ENCODE measurements at regions not wholly inside any gene's neighbourhood (a gene's known extent, or its start where the extent isn't known, plus 50 kb on each side); places are given as distances from the start of the nearest gene placed in this dataset.
"Not testable (repeated sequence)": the region's sequence is repeated elsewhere in the genome, so short reads cannot be mapped to it uniquely, and the experiment has no call there.

DNA sequence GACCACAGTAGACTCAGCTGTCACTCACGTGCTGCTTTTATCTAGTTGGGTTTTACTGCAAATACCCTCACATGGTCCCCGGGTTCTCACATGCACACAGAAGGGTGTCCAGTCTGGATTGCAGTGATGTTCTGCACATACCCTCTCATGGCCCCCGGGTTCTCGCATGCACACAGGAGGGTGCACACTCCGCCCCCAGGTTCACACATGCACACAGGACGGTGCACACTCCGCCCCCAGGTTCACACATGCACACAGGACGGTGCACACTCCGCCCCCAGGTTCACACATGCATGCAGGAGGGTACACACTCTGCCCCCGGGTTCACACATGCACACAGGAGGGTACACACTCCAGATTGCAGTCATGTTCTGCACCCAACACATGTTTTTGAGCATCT is 224.3 kb downstream of the ERMARD start:
- peaks cover 12% of the 10 kb centered on the region for H3K27me3 Mint-ChIP-seq
- no peaks in the 10 kb centered on the region for H3K9me3 Mint-ChIP-seq
- no peak overlapping the region for H3K4me3 Mint-ChIP-seq
- no peak overlapping the region for H3K27ac Mint-ChIP-seq
- peaks cover 3% of the 10 kb centered on the region for H3K4me1 Mint-ChIP-seq (ENCODE audit: low read depth)
- H3K36me3 Mint-ChIP-seq (ENCODE audit: low read depth), result no peaks in the 10 kb centered on the region

DNA sequence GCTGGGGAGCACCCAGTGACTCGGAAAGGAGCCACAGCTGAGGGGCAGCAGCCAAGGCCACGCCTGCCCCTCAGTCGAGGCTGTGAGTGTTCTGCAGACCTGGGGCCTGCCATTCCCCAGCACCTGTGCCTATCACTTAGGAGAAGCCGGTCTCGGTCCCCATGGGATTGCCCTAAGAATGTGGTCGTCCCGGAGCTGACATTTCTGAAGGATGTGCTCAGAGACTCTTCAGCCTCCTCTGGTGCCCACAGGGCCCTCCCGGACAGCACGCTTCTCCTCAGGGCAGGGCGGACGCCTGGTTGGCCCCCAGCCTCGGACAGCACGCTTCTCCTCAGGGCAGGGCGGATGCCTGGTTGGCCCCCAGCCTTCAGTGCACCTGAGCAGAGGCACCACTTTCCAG is 223.9 kb downstream of the ERMARD start:
- H3K4me3 Mint-ChIP-seq, result no peak overlapping the region

DNA sequence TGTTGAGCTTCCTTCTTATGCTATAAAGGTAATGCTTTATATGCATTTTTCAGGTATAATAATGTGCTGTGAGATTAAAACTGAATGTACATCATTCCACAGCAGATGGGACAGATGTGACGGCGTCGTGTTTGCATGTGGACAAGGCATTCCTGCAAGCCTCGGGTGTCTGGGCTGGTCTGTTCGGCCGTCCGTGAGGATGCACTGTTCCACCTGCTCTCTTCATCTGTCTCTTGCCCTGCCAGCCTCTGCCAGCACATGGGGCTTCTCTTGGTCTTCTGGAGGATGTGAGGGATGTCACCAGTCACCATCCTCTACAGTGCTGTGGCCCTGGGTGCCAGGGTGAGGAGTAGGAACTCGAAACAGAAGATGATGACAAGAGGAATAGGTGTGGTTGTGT is 223.2 kb downstream of the ERMARD start:
- Mint-ChIP-seq H3K9me3 (no peaks in the 10 kb centered on the region), H3K36me3 (ENCODE audit: low read depth) (no peaks in the 10 kb centered on the region), H3K4me1 (ENCODE audit: low read depth) (peaks cover 3% of the 10 kb centered on the region), H3K4me3 (no peak overlapping the region), H3K27ac (no peak overlapping the region), H3K27me3 (peaks cover 12% of the 10 kb centered on the region)

More for the DNA sequence above, 223.9 kb downstream of the ERMARD start:
- Mint-ChIP-seq H3K9me3 (no peaks in the 10 kb centered on the region), H3K27ac (no peak overlapping the region), H3K27me3 (peaks cover 12% of the 10 kb centered on the region), H3K4me1 (ENCODE audit: low read depth) (peaks cover 3% of the 10 kb centered on the region), H3K36me3 (ENCODE audit: low read depth) (no peaks in the 10 kb centered on the region)

DNA sequence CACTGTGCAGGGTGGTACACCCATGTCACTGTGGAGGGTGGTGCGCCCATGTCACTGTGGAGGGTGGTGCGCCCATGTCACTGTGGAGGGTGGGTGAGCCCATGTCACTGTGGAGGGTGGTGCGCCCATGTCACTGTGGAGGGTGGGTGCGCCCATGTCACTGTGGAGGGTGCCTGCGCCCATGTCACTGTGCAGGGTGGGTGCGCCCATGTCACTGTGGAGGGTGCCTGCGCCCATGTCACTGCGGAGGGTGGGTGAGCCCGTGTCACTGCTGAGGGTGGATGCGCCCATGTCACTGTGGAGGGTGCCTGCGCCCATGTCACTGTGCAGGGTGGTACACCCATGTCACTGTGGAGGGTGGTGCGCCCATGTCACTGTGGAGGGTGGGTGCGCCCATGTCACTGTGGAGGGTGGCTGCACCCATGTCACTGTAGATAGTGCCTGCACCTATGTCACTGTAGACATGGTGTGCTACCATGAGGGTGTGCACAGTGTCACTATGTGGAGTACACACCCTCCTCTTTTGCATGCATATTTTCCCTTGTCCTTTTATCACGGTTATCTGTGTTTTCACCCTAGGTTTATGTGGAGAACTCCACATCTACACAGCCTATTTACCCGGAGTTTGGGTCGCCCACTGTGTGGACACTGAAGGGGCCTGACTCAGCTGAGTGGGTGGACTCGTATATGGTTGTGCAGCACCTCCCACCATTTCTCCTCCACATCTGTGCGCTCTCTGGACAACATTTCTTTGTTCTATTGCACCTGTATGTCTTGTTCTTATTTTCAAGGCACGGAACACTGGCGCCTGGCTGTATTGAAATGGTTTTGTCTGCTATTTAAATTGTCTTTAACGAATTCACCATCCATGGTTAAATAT is 222.4 kb downstream of the ERMARD start:
- not testable (repeated sequence) for H3K4me1 Mint-ChIP-seq (ENCODE audit: low read depth)

DNA sequence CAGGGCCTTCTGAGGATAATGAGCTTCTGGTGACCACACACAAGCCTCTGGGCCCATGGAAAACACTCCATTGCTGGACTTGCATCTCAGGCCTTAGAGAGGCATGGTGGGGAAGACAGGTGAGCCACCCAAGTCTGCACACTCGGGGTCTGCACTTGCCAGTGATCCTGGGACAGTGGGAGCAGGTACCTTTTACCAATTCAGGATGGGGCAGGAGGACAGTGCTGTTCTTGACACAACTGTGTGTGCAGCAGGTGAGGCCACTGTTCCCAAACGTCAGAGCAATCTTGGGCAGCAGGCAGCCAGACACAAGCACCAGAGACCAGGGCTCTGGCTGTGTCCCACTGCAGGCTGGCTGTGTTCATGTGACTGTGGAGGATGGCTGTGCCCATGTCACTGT is 221.3 kb downstream of the ERMARD start:
- Mint-ChIP-seq H3K9me3 (no peaks in the 10 kb centered on the region), H3K4me3 (no peak overlapping the region), H3K4me1 (ENCODE audit: low read depth) (peaks cover 3% of the 10 kb centered on the region), H3K27ac (no peak overlapping the region), H3K27me3 (peaks cover 12% of the 10 kb centered on the region), H3K36me3 (ENCODE audit: low read depth) (no peaks in the 10 kb centered on the region)

More for the DNA sequence above, 222.4 kb downstream of the ERMARD start:
- H3K27ac Mint-ChIP-seq; H3K4me3 Mint-ChIP-seq; H3K9me3 Mint-ChIP-seq; H3K36me3 Mint-ChIP-seq (ENCODE audit: low read depth): not testable (repeated sequence)
- H3K27me3 Mint-ChIP-seq, result peaks cover 12% of the 10 kb centered on the region

DNA sequence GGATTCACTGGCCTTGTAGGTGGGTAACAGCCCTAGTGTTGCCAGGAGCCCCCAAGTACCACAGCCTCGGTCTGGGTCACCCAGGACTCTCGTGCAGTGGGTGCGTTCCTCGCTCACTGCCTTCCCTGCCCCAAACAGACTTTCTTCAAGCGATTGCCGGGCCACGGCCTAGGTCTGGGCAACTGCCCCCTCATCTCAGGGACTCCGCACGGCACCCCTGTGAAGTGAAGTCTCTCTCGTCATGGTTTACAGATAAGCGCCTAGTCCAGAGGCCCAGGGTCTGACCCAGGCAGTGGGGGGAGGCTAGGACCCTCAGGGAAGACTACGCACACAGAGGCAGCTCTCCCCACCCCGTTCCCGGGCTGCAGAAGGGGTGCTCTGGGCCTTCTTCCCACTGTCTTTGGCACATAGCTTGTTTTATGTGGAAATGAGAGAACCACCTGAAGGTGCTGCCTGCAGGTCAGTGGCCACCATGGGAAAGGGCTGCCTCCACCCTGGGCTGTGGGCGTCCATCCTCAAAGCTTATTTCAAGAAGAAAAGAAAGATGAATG is 220.8 kb downstream of the ERMARD start:
- Mint-ChIP-seq H3K4me3 (no peak overlapping the region), H3K4me1 (ENCODE audit: low read depth) (peaks cover 3% of the 10 kb centered on the region), H3K36me3 (ENCODE audit: low read depth) (no peaks in the 10 kb centered on the region), H3K27ac (no peak overlapping the region), H3K9me3 (no peaks in the 10 kb centered on the region), H3K27me3 (peaks cover 8% of the 10 kb centered on the region)

DNA sequence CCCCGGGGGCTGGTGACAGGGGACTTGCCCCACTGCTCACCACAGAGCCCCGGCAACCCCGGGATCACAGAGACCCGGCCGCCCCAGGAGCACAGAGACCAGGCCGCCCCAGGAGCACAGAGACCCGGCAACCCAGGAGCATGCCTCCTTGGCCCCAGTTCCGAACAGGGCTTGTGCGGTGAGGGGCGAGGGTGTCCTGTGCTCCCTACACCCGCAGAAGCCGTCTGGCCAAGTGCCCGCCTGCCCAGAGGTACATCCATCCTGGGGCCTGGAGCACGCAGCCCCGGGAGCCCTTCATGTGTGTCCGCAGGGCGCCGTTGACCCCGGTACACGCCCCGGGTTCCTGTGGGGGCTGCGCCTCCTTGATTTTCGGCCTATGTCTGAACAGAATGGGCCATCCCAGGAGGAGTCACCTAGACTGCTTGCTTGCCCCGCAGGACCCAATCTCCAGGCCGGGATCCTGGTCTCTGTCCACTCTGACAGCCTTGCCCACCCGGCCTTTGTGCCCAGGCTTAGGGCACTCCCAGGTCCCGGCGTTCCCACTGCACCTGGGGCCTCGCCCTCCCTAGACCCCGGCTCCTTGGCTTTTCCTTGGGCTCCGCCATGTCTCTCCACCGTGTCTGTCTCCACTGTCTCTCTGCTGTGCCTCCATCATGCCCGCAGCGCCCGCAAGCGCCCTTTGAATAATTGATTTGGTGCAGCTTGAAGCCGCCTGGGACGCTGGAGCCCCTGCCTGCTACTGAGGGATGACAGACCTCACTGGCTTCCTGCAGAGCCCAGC is 219.8 kb downstream of the ERMARD start:
- Mint-ChIP-seq H3K36me3 (ENCODE audit: low read depth) (no peaks in the 10 kb centered on the region), H3K4me3 (no peak overlapping the region), H3K4me1 (ENCODE audit: low read depth) (no peaks in the 10 kb centered on the region), H3K9me3 (no peaks in the 10 kb centered on the region), H3K27me3 (peaks cover 3% of the 10 kb centered on the region), H3K27ac (no peak overlapping the region)

DNA sequence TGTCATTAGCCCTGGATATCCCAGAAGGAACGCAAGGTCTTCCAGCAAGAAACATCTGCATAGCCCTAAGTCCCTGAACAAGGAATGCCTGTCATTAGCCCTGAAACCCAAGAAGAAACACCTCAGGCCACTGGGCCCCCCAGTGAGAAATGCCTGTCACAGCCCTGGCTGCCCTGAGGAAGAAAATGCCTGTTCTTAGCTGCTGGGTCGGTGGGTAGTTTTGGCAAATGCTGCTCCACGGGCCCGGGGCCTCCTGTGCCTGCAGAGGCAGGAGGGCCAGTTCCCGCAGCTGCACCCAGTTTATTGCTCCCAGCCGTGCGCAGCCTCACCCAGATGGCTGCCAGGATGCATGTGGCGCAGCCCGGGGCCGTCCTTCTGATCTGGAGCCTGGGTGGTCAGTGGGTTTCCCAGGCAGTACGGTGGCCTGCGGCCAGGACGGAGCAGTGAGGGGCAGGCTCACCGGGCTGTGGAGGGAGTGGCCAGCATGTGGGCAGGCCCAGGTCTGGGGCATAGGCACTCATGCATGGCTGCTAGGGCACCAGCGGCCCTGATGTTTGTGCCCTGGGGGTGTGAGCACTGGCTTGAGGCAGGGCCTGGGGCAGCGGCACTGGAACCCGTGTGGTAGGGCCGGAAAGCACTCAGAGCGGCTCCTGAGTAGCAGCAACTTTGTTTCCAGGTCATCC is 219.0 kb downstream of the ERMARD start:
- no peak overlapping the region for H3K4me3 Mint-ChIP-seq
- H3K36me3 Mint-ChIP-seq (ENCODE audit: low read depth), result no peaks in the 10 kb centered on the region
- no peaks in the 10 kb centered on the region for H3K4me1 Mint-ChIP-seq (ENCODE audit: low read depth)
- H3K27ac Mint-ChIP-seq, result no peak overlapping the region
- H3K9me3 Mint-ChIP-seq, result no peaks in the 10 kb centered on the region
- H3K27me3 Mint-ChIP-seq, result peaks cover 3% of the 10 kb centered on the region

DNA sequence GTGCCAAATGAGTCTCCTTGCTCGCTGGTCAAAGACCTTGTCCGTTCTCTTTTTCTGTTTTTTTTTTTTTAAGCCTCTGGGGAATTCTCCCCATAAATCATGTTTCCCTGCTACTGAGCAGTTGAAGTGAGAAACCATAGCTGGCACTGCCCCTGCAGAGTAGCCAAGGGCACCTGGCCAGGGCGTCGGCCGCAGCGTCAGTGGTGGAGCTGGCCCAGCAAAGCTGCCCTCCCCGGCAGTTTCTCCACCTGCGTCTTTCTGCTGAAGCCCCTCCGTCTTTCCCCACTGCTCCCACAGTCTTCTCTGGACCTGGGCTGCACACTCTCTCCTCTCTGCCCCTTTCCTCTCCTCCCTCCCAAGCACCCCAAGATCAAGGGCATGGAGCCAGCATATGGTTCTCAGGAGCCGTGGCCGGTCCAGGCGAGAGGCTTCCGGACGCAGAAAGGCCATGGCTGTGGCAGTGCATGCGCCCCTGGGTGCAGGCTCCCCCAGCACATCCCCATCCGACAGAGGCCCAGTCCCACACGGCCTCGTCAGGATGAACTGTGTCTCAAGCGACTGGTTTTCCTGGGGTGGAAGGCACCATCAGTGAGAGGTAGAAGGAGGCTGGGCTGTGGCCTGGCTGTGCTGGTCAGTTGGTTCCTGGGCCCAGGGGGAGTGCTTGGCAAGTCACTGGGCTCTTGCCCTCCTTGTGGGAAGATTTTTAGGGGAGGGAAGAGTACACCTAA is 218.1 kb downstream of the ERMARD start:
- Mint-ChIP-seq H3K36me3 (ENCODE audit: low read depth) (no peaks in the 10 kb centered on the region), H3K9me3 (no peaks in the 10 kb centered on the region), H3K4me3 (no peak overlapping the region), H3K27me3 (peaks cover 3% of the 10 kb centered on the region), H3K27ac (no peak overlapping the region), H3K4me1 (ENCODE audit: low read depth) (no peaks in the 10 kb centered on the region)

DNA sequence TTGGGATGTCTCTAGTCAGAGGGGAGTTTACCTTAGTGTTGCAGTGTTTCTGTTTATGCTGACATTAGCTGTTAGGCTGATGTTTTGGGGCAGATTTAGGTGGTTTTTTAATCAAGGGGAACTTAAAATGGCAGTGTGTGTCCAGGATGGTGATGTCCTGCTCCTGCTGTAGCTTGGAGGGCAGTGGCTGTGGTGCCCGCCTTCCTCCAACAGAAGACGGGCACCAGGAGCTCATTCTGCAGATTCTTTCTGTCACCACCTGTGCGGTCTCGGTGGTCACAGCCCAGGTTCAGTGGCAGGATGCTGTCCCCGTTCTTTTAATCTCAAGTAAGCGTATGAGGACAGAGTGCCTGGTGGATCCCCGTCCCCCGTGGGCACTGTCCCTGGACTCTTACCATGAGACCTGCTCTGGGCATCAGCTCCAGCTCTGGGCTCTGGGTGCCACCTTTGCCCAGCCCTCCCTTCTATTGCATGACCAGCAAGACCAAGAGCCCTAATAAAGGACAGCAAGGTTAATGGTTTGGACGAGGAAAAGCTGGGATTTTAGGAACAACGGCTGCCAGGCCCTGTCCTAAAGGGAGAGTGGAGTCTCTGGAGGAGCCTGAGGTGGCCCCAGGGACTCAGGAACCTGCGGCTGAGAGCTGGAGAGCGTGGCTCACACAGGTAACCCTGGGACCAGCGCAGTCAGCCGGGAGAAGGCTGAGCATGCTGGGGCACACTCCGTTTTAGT is 217.3 kb downstream of the ERMARD start:
- no peaks in the 10 kb centered on the region for H3K9me3 Mint-ChIP-seq
- H3K27ac Mint-ChIP-seq, result no peak overlapping the region
- H3K4me1 Mint-ChIP-seq (ENCODE audit: low read depth), result no peaks in the 10 kb centered on the region
- H3K27me3 Mint-ChIP-seq, result peaks cover 3% of the 10 kb centered on the region
- H3K36me3 Mint-ChIP-seq (ENCODE audit: low read depth), result no peaks in the 10 kb centered on the region
- no peak overlapping the region for H3K4me3 Mint-ChIP-seq

DNA sequence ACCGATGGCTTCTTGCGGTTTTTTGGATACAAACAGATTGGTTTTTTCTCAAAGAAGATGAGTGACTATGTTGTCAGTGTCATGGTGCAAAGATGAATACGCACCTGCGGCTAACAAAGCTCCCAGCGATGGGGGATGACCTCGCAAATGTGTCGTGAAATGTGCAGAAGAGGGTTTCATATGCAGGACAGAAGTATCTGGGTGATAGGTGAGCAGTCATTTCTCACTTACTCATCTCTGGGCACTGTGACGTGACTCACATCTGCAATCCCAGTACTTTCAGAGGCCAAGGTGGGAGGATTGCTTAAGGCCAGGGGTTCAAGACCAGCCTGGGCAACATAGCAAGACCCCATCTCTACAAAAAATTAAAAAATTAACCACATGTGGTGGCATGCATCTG is 216.3 kb downstream of the ERMARD start:
- H3K27ac Mint-ChIP-seq, result no peak overlapping the region
- H3K4me1 Mint-ChIP-seq (ENCODE audit: low read depth), result no peaks in the 10 kb centered on the region
- peaks cover 3% of the 10 kb centered on the region for H3K27me3 Mint-ChIP-seq
- H3K9me3 Mint-ChIP-seq, result no peaks in the 10 kb centered on the region
- H3K36me3 Mint-ChIP-seq (ENCODE audit: low read depth), result no peaks in the 10 kb centered on the region
- H3K4me3 Mint-ChIP-seq, result no peak overlapping the region

DNA sequence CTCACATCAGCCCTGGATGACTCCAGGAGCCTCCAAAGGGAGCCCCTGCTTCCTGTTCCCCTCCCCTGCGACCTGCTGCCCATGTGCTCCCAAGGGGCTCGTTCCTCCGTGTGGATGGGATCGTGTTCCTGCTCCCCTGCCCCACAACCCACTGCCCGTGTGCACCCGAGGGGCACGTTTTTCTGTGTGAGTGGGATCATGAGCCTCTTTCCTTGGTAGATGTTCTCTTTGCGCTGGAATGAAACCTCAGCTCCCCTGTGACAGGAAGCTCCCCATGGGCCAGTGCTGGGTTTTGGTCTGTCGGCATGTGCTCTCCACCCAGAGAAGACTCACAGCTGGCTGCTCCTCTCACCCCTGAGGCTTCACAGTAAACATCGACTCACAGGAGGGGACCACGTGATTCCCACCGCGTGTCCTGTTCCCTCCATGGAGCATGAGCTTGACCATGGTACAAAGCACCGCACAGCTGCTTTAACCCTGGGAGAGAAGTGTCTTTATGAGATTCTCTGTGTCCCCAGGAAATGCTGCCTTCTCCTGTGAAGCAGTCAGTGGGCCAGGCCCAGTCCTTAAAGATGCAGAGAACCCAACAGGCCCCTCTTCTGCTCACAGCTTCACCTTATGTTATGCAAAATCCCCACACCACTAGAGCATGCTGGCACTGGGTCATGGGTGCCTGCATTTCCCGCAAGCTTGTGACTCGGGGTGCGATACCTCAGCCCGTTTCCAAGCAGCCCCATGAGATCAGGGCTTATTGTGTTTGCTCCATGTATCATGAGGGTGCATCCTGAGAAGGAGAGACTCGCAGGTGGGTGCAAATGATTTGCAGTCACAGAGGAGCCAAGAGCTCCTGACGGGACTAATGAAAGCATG is 215.1 kb downstream of the ERMARD start:
- Mint-ChIP-seq H3K9me3 (no peaks in the 10 kb centered on the region), H3K27ac (no peak overlapping the region), H3K27me3 (no peaks in the 10 kb centered on the region), H3K4me1 (ENCODE audit: low read depth) (peaks cover under 1% of the 10 kb centered on the region), H3K4me3 (no peak overlapping the region), H3K36me3 (ENCODE audit: low read depth) (no peaks in the 10 kb centered on the region)

DNA sequence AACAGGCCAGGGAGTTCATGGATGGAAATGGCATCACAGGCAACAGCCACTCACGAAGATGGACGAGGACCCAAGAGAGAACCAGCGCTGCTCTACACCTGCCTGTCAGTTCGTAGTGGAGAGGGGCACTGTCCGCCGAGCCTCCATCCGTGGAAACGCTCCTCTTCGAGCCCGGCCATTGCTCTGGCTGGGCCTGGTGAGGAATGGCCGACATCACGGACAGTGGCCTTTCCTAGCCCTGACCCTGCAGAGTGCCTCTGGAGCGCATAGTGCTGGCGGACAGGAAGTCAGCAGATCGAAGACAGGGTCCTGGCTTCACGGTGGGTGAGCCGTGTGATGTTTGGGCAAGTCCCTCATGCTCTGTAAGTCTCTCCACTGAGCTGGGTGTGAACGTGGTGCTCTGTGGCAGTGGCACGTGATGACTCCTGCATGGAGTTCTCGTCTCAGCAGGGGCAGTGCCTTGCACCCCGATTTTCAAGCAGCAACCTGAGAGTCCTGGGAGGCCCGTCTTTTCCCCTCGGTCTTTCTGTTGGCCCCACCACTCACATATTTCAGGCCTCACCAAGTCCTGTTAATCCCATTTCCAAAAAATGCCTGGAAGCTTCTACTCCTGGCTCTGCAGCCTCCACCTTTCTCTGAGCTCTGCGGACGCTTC is 214.4 kb downstream of the ERMARD start:
- Mint-ChIP-seq H3K36me3 (ENCODE audit: low read depth) (no peaks in the 10 kb centered on the region), H3K27me3 (no peaks in the 10 kb centered on the region), H3K4me3 (no peak overlapping the region)

More for the DNA sequence above, 214.4 kb downstream of the ERMARD start:
- Mint-ChIP-seq H3K9me3 (no peaks in the 10 kb centered on the region), H3K4me1 (ENCODE audit: low read depth) (peaks cover 4% of the 10 kb centered on the region), H3K27ac (peak overlapping the region; percentile 82)
